Loucy (cell line): ENCODE measurements at regions not wholly inside any gene's neighbourhood (a gene's known extent, or its start where the extent isn't known, plus 50 kb on each side); places are given as distances from the start of the nearest gene placed in this dataset.

ENCODE experiments used
- H2AFZ ChIP-seq: fragments of 200-600 bp; sonication (generic); 2 replicates; pipeline ENCODE4 v1.6.0; 2016; ENCODE audit warnings: antibody characterized with exemption, mild to moderate bottlenecking, low read length, moderate library complexity
- H3F3A ChIP-seq: fragments of 200-600 bp; 2 replicates; pipeline ENCODE4 v1.6.0; 2016; ENCODE audit warnings: antibody characterized with exemption, low read depth, mild to moderate bottlenecking
- H3K27me3 ChIP-seq: fragments of 200-600 bp; sonication (generic); 2 replicates; pipeline ENCODE4 v1.6.1; 2014; ENCODE audit warnings: low read length, mild to moderate bottlenecking; ENCODE audit not compliant: insufficient read depth, poor library complexity, severe bottlenecking
- H3K36me3 ChIP-seq: fragments of 200-600 bp; sonication (generic); 2 replicates; pipeline ENCODE4 v1.6.1; 2016; ENCODE audit warnings: low read length; ENCODE audit not compliant: insufficient read depth
- H3K4me1 ChIP-seq: fragments of 200-600 bp; sonication (generic); 2 replicates; pipeline ENCODE4 v1.5.1; 2014; ENCODE audit warnings: low read length, mild to moderate bottlenecking; ENCODE audit not compliant: insufficient read depth, poor library complexity, severe bottlenecking
- H3K4me2 ChIP-seq: fragments of 200-600 bp; sonication (generic); 2 replicates; pipeline ENCODE4 v1.6.0; 2014; ENCODE audit warnings: antibody characterized with exemption, low read length, low read depth, mild to moderate bottlenecking; ENCODE audit not compliant: poor library complexity, severe bottlenecking
- H3K4me3 ChIP-seq: fragments of 200-600 bp; sonication (generic); 2 replicates; pipeline ENCODE4 v1.5.1; 2014; ENCODE audit warnings: low read length, mild to moderate bottlenecking, mixed read lengths; ENCODE audit not compliant: poor library complexity, severe bottlenecking
- H3K79me2 ChIP-seq: fragments of 200-600 bp; sonication (generic); 2 replicates; pipeline ENCODE4 v1.6.1; 2014; ENCODE audit warnings: low read length; ENCODE audit not compliant: insufficient read depth
- H3K9ac ChIP-seq: fragments of 200-600 bp; sonication (generic); 2 replicates; pipeline ENCODE4 v1.6.0; 2014; ENCODE audit warnings: mild to moderate bottlenecking, low read depth, low read length, moderate library complexity; ENCODE audit not compliant: poor library complexity, severe bottlenecking
- H3K9me2 ChIP-seq: fragments of 200-600 bp; sonication (generic); replicated peaks from 2 replicates; pipeline ENCODE4 v1.6.1; 2016; ENCODE audit warnings: low read depth, low read length, mixed read lengths
- H3K9me3 ChIP-seq: fragments of 200-600 bp; sonication (generic); 2 replicates; pipeline ENCODE4 v1.6.1; 2014; ENCODE audit warnings: mild to moderate bottlenecking, antibody characterized with exemption, low read length, low read depth; ENCODE audit not compliant: insufficient read depth
- H4K20me1 ChIP-seq: fragments of 200-600 bp; sonication (generic); 2 replicates; pipeline ENCODE4 v1.6.0; 2014; ENCODE audit warnings: antibody characterized with exemption, low read length, mild to moderate bottlenecking; ENCODE audit not compliant: insufficient read depth, poor library complexity, severe bottlenecking
- EZH2phosphoT487 ChIP-seq: fragments of 200-600 bp; IDR thresholded peaks from 2 replicates; pipeline ENCODE4 v1.6.1; 2018; ENCODE audit warnings: antibody characterized with exemption, mild to moderate bottlenecking, moderate library complexity, borderline replicate concordance
- TF ChIP-seq, protein P1 (sequence below): fragments of 200-600 bp; sonication (generic); conservative IDR thresholded peaks from 2 replicates; pipeline ENCODE4 v1.5.1; 2014; ENCODE audit warnings: mild to moderate bottlenecking, antibody characterized with exemption, low read length

DNA sequence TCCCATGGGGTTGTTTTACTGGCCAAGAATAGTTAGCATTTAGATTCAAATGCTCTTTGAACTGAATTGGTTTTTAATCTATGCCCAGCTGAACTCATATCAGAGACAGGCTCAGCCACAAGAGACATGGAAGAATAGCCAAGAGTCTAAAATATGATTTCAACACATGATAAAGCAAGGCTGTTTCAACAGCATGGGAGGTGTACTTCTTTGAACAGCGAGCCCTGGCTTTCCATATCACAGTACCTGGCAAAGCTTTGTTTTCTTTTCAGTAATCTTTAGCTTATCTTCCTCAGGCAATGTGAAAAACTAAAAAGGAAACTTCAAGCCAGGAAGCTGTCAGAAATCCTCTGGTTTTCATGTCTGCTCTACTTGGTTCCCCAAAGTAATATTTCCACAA lies 413.6 kb upstream of the ADAMTS9 start:
- no peak overlapping the region for H3K4me3 ChIP-seq

DNA sequence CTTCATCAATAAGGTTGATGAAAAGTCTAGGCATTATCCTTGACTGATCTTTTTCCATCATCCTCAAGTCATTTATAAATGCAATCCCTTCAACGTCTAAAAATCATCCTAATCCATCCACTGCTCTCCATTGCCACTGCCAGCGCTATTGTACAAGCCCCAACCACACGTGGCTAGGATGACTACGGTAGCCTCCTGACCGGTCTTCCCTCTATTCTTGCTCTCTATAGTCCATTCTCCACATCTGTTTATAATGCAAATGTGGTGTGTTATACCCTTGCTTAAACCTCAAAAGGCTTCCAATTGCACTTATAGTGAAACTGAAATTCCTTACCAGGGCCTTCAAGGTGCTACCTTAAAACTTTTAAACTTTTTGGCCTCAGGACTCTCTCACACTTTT lies 410.6 kb upstream of the ADAMTS9 start:
- no peaks in the 10 kb centered on the region for H3K27me3 ChIP-seq
- H4K20me1 ChIP-seq, result no peaks in the 10 kb centered on the region
- H3K4me1 ChIP-seq, result no peaks in the 10 kb centered on the region
- H3K9me2 ChIP-seq, result no peaks in the 10 kb centered on the region
- H3K4me2 ChIP-seq, result no peak overlapping the region
- no peak overlapping the region for H3K9ac ChIP-seq
- TF ChIP-seq, protein P1, sequence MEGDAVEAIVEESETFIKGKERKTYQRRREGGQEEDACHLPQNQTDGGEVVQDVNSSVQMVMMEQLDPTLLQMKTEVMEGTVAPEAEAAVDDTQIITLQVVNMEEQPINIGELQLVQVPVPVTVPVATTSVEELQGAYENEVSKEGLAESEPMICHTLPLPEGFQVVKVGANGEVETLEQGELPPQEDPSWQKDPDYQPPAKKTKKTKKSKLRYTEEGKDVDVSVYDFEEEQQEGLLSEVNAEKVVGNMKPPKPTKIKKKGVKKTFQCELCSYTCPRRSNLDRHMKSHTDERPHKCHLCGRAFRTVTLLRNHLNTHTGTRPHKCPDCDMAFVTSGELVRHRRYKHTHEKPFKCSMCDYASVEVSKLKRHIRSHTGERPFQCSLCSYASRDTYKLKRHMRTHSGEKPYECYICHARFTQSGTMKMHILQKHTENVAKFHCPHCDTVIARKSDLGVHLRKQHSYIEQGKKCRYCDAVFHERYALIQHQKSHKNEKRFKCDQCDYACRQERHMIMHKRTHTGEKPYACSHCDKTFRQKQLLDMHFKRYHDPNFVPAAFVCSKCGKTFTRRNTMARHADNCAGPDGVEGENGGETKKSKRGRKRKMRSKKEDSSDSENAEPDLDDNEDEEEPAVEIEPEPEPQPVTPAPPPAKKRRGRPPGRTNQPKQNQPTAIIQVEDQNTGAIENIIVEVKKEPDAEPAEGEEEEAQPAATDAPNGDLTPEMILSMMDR, result no peak
- TF ChIP-seq EZH2phosphoT487, result no peak
- H3K79me2 ChIP-seq, result no peaks in the 10 kb centered on the region
- H2AFZ ChIP-seq, result no peak overlapping the region
- H3K4me3 ChIP-seq, result no peak overlapping the region
- H3K9me3 ChIP-seq, result no peaks in the 10 kb centered on the region
- no peaks in the 10 kb centered on the region for H3F3A ChIP-seq
- no peaks in the 10 kb centered on the region for H3K36me3 ChIP-seq

More for the DNA sequence above, 413.6 kb upstream of the ADAMTS9 start:
- Histone ChIP-seq H3K4me2 (no peak overlapping the region), H4K20me1 (no peaks in the 10 kb centered on the region), H3K27me3 (no peaks in the 10 kb centered on the region), H3K4me1 (no peaks in the 10 kb centered on the region), H3K9me2 (no peaks in the 10 kb centered on the region), H3K9me3 (no peaks in the 10 kb centered on the region), H3K36me3 (no peaks in the 10 kb centered on the region), H3K79me2 (no peaks in the 10 kb centered on the region), H3K9ac (no peak overlapping the region), H3F3A (no peaks in the 10 kb centered on the region), H2AFZ (no peak overlapping the region)
- TF ChIP-seq, protein P1, result no peak
- TF ChIP-seq EZH2phosphoT487, result no peak

DNA sequence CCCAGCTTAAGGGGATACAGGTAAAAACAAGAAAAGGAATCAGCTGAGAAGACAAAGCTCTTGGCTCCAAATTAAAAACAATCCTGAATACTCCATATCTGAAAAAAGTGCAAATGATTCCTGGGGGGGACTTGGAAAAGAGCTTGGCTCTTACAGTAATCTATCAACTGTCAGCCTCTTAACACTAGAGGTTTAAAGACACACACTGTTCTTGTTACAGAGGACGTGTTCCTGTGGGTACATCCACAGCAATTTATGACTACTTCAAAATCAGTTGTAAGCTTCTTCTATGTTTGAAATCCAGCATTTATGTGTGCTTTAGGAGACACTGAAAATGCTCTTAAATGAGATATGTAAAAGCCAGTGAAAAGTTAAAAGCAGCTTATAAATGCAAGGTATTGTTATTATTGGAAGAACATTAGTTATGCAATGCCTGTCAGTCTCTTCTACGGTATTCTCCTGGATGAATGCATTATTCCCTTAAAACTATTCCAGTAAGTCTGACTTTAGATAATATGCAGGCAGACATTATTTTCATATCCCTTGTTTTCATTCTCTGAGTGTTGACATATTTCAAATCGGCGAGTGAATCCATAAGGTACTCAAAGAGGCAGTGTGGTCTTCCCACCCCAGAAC lies 408.4 kb upstream of the ADAMTS9 start:
- H3K9ac ChIP-seq, result no peak overlapping the region
- no peaks in the 10 kb centered on the region for H3K79me2 ChIP-seq
- H3K9me3 ChIP-seq, result no peaks in the 10 kb centered on the region
- H3K27me3 ChIP-seq, result no peaks in the 10 kb centered on the region
- no peak overlapping the region for H2AFZ ChIP-seq
- H3K9me2 ChIP-seq, result no peaks in the 10 kb centered on the region
- no peaks in the 10 kb centered on the region for H4K20me1 ChIP-seq
- no peak overlapping the region for H3K4me3 ChIP-seq
- TF ChIP-seq EZH2phosphoT487, result no peak
- H3K36me3 ChIP-seq, result no peaks in the 10 kb centered on the region
- H3K4me1 ChIP-seq, result no peaks in the 10 kb centered on the region
- no peaks in the 10 kb centered on the region for H3F3A ChIP-seq
- no peak overlapping the region for H3K4me2 ChIP-seq

DNA sequence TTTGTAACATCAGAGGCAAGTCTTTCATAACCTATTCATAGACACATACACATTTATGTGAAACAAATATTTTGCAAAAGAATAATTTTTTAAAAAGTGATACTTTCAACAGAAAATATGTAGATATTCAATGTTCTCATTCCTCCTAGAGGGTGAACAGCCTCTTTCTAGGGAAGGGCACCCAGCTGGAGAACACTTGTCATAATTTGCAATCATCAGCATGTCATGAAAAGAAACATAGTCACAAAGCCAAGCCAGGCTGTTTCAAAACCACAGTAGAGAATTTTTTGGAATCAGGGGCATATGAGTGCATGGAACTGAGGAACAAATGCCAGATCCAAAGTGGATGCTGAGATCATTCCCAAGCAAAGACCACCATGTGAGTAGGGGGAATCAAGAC lies 406.9 kb upstream of the ADAMTS9 start:
- no peaks in the 10 kb centered on the region for H3K9me3 ChIP-seq
- no peaks in the 10 kb centered on the region for H3K79me2 ChIP-seq
- H3K9me2 ChIP-seq, result no peaks in the 10 kb centered on the region
- H3K9ac ChIP-seq, result no peak overlapping the region
- H3K4me3 ChIP-seq, result no peak overlapping the region
- H3K27me3 ChIP-seq, result no peaks in the 10 kb centered on the region
- H3F3A ChIP-seq, result no peaks in the 10 kb centered on the region
- no peaks in the 10 kb centered on the region for H3K4me1 ChIP-seq
- no peak for TF ChIP-seq EZH2phosphoT487
- TF ChIP-seq, protein P1, result no peak
- no peak overlapping the region for H3K4me2 ChIP-seq
- no peaks in the 10 kb centered on the region for H4K20me1 ChIP-seq
- no peak overlapping the region for H2AFZ ChIP-seq
- no peaks in the 10 kb centered on the region for H3K36me3 ChIP-seq
